A204.1 (cell line): ENCODE measurements at regions not wholly inside any gene's neighbourhood (a gene's known extent, or its start where the extent isn't known, plus 50 kb on each side); places are given as distances from the start of the nearest gene placed in this dataset.

Experiments
- FAIRE-seq: peaks from 2 replicates; lab custom pipeline; 2012; peaks lifted over from hg19 to GRCh38; lab: Jason Lieb, UNC

DNA sequence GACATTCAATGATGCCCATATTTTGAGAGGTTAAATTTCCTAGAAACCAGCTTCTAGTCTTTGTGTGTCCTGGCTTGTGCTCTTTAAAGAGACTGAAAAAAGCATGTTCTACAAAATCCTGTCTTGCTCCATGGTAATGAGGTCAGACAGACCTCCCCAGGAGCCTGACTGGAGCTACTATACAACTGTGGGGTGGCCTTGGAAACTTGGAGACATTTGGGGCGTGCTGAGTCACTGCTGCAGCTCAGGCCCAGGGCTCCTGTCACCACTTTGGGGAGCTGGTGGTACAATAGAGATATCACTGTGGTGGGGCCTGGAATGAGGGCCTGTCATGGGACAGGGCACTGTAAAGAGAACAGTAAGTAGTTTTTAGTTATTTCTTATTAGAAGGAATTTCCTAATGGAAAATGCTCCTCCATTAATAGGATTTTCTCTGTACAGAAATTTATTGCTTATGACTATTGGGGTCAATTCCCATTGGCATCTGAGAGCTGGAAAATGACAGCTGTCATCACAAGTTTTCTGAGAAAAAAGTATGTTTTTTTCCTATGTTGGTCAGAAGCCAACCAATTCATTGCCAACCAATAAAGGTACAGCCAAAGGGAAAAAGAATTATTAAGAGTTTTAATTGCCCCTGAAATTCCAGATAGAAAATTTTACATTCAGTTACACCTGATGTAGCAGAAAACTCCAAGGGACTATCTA, 207.4 kb upstream of the JADE1 start:
- FAIRE-seq: no peak

DNA sequence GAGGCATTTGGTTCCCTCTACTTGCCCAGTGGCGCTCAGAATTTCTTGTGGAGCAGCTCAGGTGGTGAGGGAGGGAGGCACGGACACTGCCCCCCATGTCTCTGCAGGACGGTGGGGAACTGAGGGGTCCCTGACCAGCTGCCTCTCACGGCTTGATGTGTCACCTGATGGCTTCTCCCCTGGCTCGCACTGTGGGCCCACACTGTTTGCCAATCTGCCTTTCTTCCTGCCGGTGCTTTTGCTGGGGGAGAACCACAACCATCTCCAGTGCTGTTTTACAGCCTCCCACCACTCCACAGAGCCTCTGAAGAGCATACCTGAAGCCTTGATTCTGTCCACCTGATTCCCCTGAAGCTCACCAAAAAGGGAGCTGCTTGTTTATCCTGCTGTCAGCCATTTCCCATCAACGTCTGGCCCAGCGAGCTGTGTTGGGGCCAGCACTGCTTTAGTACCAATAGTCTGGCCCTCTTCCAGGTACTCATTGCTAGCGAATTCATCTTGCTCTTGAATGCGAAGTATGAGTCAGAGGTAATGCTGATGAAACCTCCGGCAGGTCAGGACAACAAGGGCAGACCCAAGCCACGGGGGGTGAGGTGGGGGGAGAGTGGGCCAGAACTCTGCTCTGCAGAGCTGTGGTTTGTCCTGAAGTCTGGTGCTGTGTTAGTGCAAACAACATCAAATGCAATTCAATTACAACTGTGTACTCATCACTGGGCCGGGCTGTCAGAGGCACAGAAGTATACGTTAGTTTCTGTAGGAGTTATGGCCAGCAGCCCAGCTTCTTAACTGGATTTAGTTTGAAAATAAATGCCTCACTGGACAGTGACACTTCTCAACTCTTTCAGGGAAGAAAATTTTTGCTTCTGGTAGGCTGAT, 208.3 kb upstream of the JADE1 start:
- no peak for FAIRE-seq

DNA sequence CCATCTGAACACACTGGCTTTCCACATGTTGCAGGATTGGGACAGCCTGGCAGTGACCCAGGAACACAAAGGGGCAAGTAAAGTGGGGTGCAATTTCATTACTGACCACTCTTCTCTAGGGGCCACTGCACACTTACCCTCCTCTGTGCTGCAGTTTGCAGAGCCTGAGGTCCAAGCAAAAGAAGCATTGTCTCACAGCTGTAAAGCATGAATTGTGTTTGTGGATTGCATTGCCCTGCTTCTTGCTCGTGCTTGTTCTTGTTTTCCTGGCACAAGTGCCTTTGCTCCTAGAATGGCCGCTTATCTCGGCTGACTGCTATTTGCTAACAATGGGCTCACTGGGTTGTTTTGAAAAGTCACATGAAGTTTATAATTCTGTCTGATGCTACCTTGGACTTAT, 209.1 kb upstream of the JADE1 start:
- FAIRE-seq: no peak

DNA sequence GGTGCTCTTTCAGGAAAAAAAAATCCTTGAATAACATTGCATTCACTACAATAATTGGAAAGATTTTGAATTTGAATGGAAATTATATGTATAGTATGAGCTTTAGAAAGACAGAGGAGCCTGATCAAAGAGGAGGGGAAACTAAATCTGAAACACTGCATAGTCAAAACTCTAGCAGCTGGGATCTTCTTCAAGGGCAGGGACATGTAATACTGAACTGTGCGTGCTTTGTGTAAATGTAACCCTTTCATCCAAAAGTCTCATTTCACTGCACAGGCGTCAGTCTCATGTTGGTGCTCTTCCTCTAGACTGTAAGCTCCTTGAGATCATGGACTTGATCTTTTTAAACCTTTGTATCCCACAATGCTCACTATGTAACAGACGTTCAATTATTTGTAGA, 212.0 kb upstream of the JADE1 start:
- no peak for FAIRE-seq

DNA sequence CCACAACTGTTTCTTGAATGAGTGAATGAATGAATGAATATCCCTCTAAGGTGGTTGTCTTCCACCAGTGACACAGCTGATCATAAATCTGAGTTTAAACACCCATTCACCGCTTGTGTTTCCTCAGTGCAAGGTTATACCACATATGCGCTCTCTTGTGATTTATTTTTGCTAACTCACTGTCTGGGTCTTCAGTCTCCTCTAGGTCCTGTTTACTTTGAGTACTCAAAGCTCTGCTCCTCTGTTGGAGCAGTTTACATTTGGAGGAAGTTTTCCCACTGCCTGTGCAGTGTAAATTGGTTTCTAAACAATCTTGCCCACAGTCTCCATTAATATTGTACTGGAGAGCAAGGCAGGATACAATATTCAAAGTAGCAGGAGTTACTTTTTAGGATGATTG, 212.6 kb upstream of the JADE1 start:
- FAIRE-seq: no peak

DNA sequence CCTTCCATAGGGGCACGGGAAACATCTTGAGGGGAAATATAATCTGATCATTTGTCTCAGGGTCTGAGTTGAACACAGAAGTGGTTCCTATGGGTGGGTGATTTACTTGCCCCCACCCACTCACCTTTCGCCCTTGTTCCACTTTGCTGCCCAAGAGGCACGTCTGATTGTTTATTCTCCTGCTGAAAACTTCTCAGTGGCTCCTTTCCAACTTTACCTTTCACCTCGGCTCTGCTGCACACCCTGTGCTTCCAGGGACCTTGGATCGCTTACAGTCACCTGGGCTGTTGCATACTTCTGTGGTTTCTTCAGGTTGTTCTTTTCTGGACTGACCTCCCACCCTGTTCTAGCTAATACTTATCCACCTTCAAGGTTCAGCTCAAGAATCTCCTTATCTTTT, 213.4 kb upstream of the JADE1 start:
- FAIRE-seq: no peak

DNA sequence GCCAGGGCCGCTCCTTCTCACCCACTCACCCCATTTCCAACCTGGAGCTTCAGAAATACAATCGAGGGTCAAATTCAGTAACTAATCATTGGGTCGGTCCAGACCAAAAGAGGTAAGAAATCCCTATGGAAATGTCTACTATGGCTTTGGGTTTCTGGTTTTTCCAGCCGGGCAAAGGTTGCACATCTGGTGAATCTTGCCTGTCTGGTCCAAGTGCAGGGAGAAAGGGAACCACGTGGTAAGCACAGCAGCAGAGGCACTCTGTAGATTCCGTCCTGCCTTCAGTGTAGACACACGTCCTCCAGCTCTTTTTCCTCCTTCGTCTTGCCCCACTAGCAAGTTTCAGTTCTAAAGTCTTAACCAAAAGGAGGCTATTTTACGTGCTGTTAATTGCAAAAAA, 218.0 kb upstream of the JADE1 start:
- FAIRE-seq: no peak

DNA sequence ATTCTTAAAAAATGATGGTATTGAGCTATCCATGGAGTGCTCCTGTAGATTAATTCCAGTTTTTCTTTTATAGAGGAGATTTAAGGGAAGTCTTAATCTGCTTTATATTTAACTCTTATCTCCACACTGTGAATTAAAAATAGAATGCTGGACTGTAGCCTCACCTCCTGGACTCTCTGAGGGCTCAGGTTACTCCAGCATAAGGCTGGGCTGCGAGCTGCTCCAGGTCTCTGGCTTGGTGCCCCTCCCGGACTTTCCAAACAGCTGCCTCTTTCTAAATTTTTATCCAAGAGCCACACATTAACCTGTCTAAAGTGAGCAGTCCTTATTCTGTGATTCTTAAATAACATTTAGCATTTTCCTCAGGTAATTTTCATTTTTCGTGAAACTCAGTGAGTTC, 218.7 kb upstream of the JADE1 start:
- FAIRE-seq: no peak

DNA sequence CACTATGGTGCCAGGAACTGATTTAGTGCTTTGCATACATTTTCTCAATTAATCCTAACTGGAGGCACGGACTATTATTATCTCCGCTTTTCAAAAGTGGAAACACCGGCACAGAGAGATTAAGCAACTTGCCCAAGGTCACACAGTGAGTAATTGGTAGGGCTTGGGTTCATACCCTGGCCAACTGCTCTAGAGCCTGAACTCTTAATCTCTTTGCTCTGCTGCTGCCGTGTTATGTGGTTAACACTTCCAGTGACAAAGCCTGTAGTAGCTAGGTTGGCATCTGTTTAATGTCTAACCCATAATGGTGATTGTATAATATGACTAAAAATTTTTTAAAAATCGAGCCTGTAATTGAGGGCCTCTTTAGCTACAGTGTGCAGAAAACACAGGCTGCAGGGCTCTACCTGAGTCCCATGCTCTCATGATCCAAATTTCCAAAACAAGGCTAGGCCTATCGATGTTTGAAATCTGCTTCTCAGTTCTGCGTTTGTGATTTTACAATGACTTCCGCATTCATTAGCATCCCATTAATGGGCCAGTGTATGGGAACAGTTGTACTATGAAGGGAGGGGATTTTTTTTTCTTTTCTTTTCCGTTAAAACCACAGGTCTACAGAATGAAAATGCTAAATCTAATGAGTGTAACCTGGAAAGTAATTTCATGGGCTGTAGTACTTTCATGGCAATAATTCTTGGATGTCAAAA, 219.3 kb upstream of the JADE1 start:
- no peak for FAIRE-seq

DNA sequence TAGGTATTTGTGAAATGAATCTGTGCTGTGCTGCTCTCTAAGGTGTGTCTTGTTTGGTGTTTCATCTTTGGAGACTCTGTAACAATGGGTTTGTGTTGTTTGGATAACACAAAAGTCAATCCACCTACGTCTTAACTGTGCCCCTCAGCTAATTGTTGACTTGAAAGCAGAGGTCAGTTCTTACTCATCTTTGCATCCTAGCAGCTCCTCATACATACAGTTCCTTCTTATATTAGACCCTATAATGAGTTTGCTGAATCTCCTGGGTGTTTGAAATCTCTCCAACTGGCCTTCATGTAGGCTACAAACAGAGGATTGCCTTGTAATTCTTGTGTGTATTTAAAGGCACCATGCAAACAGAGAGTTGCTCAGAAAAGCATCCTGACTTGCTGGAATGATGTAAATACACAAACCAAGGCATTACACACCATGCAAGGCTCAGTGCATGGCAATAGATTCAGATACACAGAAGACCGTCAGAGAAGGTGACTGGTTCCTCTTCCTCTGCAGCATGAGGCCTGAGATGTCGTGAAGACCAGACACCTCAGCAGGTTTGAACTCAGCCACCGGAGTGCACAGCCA, 220.0 kb upstream of the JADE1 start:
- FAIRE-seq: no peak

DNA sequence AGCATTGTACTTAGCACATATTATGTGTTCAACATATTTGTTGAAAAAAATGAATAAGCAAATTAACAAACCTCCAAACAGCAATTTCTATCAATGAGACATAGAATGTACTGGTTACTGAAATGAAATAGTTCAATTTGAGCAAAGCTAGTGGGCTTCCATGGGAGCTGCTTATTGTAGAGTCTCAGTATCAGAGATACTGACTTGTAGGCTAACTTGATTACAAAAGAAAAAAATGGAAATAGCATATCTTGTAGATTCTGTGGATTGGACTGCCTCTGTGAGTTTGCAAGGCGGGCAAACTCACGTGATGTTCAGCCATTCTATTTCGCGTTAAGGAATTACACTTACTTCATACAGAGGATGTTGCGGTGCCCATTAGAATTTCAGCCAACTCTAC, 222.1 kb upstream of the JADE1 start:
- FAIRE-seq: no peak

DNA sequence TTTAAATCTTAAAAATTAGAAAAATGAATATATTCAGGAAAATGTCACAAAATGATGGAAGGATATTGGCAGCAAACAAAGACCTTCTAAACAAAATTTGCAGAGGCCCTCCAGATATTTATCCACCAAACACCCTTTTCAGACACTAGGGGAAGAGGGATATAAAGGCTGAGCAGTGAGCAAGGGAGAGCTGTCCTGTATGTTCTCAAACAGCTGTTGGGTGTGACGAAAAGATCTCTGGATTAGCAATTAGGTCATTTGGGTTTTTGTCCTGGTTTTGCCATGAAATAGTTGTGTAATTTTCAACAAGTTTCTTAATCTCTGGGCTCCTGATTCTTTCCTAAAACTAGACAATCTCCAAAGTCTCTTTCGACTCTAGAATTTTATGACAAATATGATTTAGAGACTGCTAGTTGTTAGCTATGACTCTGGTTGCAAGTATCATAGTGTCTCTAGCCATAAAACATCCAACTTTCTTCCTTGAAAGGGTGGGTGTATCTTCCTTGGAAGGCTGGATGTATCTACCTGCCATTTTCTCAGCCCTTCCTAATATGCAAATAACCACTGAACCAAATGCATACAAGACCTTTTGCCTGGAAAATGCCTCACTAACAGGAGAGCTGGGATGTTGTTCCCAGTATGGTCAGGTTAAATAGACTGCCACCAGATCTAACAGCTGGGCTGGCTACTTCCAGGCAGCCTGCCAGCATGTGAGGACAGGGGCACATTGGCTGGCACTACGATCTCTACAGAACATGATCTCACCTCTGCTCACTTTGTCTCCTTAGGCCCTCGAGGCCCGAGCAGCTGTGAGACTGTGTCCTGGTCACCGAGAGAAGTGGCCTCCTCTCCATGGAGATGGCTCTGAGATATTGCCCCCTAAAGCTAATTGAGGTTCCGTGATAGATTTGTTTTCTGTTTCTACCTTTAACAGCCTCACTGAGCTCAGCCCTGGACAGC, 225.5 kb upstream of the JADE1 start:
- no peak for FAIRE-seq

DNA sequence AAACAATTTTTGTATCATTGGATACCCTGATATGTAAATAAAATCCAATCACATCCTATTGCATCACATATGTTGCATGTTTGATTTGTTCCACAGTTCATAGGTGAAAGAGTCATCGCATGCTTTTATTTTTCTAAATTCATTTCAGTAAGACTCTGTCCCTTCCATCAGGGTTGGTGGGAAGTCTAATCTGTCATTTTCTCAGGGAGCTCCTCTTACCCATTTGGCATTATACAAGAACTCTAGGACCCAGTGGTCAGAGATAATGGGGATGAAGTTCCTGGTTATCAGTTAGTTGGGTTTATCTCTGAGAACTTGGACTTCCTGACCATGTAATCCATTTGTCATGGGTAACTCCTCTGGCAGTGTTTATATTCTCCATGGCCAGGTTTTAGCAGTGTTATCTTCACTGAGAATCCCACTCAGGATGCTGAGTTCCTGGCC, 227.1 kb upstream of the JADE1 start:
- no peak for FAIRE-seq

DNA sequence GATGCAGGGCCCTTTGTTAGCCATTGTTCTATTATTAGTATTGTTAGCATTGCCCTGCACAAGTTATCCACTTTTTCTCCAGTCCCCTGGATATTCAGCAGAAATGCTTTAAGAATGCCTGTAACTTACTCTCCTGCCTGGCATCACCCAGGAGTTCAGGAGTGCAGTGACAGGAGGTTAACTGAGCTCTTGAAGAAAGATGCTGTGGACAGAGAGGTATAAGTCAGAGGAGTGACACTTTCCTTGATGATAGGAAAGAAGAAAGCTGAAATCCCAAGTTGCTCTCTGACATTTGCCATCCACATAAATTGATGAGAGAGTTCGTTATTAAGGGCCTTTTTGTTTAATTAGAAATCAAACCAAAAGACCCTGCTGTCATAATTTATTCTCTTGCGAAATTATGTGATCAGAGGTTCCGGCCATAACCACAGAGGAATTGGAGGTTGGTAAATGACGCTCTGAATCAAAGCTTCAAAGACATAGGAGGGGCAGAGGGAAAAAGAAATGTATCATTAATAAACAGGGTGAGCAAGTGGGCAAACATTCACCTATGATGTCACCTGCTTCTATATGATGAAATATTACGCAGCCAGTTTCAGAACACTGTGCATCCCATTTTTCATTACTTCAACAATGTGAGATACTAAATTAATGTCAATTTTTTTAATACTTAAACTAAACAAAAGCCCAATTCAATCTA, 230.2 kb upstream of the JADE1 start:
- no peak for FAIRE-seq

DNA sequence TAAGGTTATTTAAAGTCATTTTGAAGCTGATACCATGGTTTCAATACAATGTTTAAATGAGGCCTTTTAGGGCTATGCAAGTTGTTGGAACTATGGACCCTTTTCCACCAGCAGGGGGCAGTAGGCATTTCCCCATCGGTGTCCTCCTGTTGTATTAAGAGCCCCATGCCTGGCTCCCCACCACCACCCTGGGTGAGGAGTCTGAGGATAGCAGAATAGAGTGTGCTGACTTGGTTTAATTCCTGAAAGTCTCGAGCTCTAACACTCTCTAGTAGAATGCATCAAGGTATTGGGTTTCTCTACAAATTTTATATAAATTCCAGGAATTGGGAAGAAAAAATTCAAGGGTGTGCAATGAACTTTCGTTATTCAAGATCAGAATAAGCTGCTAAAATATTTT, 234.8 kb upstream of the JADE1 start:
- FAIRE-seq: no peak

DNA sequence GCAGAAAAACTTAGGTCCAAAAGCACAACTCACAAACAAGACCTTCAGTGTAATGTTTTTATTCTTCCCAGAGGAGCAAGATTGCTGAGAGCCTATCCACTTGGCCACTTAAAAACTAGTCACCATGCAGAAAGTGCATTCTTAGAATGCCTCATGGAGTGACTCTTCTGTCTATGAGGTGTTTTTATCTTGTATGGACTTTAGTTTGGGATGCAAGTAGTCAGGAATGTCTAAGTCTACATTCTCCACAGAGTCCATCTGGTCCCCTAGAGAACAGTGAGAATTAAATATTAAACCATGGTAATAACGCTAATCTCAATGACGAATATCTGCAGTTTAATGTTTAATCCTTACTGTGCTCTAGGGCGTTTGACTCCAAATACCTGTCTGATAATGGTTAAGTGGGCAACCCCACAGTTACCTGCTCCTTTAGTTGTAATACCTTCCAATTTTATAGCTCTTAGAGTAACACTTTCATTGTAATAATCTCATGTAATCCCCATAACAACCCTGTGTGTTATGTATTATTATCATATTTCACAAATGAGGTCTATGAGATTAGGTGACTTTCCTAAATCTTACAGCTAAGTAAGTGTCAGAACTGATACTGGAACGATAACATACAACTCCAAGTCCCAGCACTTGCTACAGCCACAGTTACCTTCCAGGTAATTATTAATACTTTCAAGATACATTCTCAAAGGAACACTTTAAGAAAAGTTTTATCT, 235.6 kb upstream of the JADE1 start:
- FAIRE-seq: no peak

DNA sequence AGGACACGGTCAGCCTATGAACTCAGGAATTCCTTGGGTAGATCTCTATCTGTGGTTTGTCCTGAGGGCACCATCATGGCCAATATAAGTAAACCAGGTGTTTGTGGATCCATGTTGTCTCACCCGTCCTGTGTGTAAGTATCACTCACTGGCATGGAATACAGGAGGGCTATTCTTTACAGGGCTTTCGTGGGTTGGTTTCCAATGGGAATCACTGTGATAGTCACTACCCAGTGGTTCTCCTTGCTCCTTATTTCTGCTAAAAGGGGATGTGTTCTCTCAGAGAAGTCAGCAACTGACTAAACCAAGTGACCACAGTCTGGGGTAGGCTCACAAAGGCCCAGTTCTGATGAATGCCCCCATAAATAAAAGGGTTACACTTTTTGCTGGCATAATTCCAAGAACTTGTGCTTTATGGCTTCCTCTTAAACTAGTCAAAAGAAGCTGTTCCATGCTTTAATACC, 236.7 kb upstream of the JADE1 start:
- FAIRE-seq: no peak

DNA sequence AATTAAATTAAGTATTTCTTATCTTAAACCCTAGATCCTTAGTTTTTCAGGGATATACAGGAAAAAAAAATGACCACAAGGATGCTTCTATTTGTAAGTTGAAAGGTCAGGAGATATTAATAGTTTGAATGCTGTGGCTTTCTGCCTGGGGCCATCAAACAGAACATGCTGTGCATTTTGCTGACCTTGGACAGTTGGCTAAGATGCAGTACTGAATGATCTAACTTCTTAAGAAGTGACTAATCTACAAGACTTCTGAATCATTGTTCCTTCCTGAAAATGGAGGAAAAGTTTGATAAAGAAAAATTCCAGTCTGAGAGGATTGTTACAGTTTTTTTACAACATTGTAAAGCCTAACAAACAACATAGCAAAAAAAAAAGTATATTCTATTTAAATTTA, 237.8 kb upstream of the JADE1 start:
- no peak for FAIRE-seq

DNA sequence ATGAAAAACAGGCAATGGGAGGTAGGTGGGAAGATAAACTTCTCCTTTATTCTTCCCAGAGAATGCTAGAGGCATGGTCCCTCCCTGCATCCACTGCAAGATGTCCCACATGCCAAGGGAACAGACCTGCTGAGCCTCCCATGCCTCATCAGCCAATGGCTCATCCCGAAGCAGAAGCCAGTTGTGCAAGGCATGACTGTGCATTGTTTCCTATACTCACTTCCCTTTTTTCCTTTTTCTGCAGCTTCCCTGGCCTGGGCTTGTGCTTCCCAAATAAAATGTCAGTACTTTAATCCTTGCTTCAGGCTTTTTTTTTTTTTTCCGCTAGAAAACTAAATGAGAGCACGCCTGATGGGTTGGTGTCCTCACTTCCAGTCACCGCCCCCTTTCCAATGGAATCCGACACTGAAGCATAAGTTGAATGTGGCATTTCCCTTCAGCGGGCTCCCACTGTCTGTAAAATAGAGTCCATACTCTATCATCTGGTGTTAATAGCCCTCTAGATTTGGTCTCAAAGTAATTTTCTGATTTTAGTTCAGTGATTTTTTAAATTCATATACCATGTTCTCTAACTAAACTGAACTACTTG, 239.0 kb upstream of the JADE1 start:
- FAIRE-seq: no peak

DNA sequence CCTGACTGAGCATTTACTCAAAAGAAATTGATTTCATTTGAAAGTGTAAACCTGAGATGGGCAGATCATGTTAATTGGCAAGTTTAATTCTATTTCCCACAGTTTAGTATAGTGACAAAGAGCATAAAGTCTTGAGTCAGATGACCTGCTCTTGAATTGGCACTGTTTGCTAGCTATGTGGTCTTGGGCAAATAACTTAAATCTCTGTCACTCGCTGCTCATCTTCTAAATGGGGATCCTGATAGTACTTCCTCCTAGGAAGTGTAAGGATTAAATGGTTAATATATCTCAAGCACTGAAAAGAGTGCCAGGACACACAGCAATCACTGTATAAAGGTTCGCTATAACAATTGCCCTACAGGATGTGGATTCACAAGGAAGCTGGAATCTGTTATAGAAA, 242.8 kb upstream of the JADE1 start:
- no peak for FAIRE-seq
